ENCODE measurements at regions not wholly inside any gene's neighbourhood (a gene's known extent, or its start where the extent isn't known, plus 50 kb on each side); places are given as distances from the start of the nearest gene placed in this dataset.
"Not testable (repeated sequence)": the region's sequence is repeated elsewhere in the genome, so short reads cannot be mapped to it uniquely, and the experiment has no call there.

DNA sequence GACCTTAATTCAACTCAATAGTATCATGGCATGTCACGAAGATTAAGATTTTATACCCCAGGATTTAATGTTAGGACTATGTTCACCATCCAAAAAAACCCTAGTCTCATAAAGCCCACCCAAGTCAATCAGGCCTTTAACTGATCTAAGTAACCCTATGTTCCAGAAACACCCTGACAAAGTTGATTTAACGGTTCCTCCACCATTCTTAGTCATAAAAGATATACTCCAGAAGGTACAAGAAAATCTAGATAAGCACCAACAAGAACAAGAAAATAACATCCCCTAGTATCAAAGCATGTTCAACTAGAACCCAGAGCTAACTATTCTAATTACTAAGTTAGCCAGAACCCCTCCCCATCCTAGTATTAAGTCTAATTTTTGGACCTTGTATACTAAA is 120.7 kb upstream of the DEFB108B start:
- H3K9me3 Mint-ChIP-seq (ENCODE audit: low read depth, unreplicated experiment); H3K4me3 Mint-ChIP-seq (ENCODE audit: low read depth, unreplicated experiment); H3K36me3 Mint-ChIP-seq (ENCODE audit: insufficient read depth, unreplicated experiment); BruUV-seq (replicated peaks); intact Hi-C loops (cut with micrococcal nuclease; ENCODE audit: unreplicated experiment); DNase-seq; CTCF ChIA-PET; H3K4me1 Mint-ChIP-seq (ENCODE audit: low read depth, unreplicated experiment); H3K27ac Mint-ChIP-seq (ENCODE audit: unreplicated experiment): not testable (repeated sequence)
- H3K27me3 Mint-ChIP-seq (ENCODE audit: unreplicated experiment), result peaks cover 31% of the 10 kb centered on the region

GRCh38 chr11:71712846-71713245 is 120.2 kb upstream of the DEFB108B start:
- H3K9me3 Mint-ChIP-seq (ENCODE audit: low read depth, unreplicated experiment); H3K27ac Mint-ChIP-seq (ENCODE audit: unreplicated experiment); DNase-seq; H3K36me3 Mint-ChIP-seq (ENCODE audit: insufficient read depth, unreplicated experiment); H3K4me3 Mint-ChIP-seq (ENCODE audit: low read depth, unreplicated experiment); intact Hi-C loops (cut with micrococcal nuclease; ENCODE audit: unreplicated experiment); BruUV-seq (replicated peaks); H3K4me1 Mint-ChIP-seq (ENCODE audit: low read depth, unreplicated experiment); CTCF ChIA-PET: not testable (repeated sequence)
- peaks cover 26% of the 10 kb centered on the region for H3K27me3 Mint-ChIP-seq (ENCODE audit: unreplicated experiment)

- DNase-seq; intact Hi-C loops (cut with micrococcal nuclease; ENCODE audit: unreplicated experiment); H3K9me3 Mint-ChIP-seq (ENCODE audit: low read depth, unreplicated experiment); CTCF ChIA-PET; H3K36me3 Mint-ChIP-seq (ENCODE audit: insufficient read depth, unreplicated experiment); BruUV-seq (replicated peaks); H3K4me1 Mint-ChIP-seq (ENCODE audit: low read depth, unreplicated experiment); H3K4me3 Mint-ChIP-seq (ENCODE audit: low read depth, unreplicated experiment); H3K27ac Mint-ChIP-seq (ENCODE audit: unreplicated experiment): not testable (repeated sequence)
- H3K27me3 Mint-ChIP-seq (ENCODE audit: unreplicated experiment), result peaks cover 14% of the 10 kb centered on the region
Measured at GRCh38 chr11:71714510-71714909, 118.5 kb upstream of the DEFB108B start.

GRCh38 chr11:71721840-71722239 is 111.2 kb upstream of the DEFB108B start:
- H3K4me1 Mint-ChIP-seq (ENCODE audit: low read depth, unreplicated experiment); BruUV-seq (replicated peaks); CTCF ChIA-PET: not testable (repeated sequence)

DNA sequence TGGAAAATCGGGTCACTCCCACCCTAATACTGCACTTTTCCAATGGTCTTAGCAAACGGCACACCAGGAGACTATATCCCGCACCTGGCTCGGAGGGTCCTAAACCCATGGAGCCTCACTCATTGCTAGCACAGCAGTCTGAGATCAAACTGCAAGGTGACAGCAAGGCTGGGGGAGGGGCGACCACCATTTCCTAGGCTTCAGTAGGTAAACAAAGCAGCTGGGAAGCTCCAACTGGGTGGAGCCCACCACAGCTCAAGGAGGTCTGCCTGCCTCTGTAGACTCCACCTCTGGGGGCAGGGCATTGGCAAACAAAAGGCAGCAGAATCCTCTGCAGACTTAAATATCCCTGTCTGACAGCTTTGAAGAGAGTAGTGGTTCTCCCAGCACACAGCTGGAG is 109.0 kb upstream of the DEFB108B start:
- intact Hi-C loops (cut with micrococcal nuclease; ENCODE audit: unreplicated experiment); H3K9me3 Mint-ChIP-seq (ENCODE audit: low read depth, unreplicated experiment); H3K4me1 Mint-ChIP-seq (ENCODE audit: low read depth, unreplicated experiment); BruUV-seq (replicated peaks); CTCF ChIA-PET; H3K4me3 Mint-ChIP-seq (ENCODE audit: low read depth, unreplicated experiment); H3K36me3 Mint-ChIP-seq (ENCODE audit: insufficient read depth, unreplicated experiment); H3K27ac Mint-ChIP-seq (ENCODE audit: unreplicated experiment); DNase-seq: not testable (repeated sequence)
- H3K27me3 Mint-ChIP-seq (ENCODE audit: unreplicated experiment), result peaks cover 74% of the 10 kb centered on the region

More at GRCh38 chr11:71721840-71722239, 111.2 kb upstream of the DEFB108B start:
- H3K9me3 Mint-ChIP-seq (ENCODE audit: low read depth, unreplicated experiment); H3K27ac Mint-ChIP-seq (ENCODE audit: unreplicated experiment); DNase-seq; intact Hi-C loops (cut with micrococcal nuclease; ENCODE audit: unreplicated experiment); H3K4me3 Mint-ChIP-seq (ENCODE audit: low read depth, unreplicated experiment); H3K36me3 Mint-ChIP-seq (ENCODE audit: insufficient read depth, unreplicated experiment): not testable (repeated sequence)
- peaks cover 53% of the 10 kb centered on the region for H3K27me3 Mint-ChIP-seq (ENCODE audit: unreplicated experiment)

- H3K27ac Mint-ChIP-seq (ENCODE audit: unreplicated experiment); intact Hi-C loops (cut with micrococcal nuclease; ENCODE audit: unreplicated experiment); H3K9me3 Mint-ChIP-seq (ENCODE audit: low read depth, unreplicated experiment); DNase-seq; H3K4me3 Mint-ChIP-seq (ENCODE audit: low read depth, unreplicated experiment); CTCF ChIA-PET; H3K36me3 Mint-ChIP-seq (ENCODE audit: insufficient read depth, unreplicated experiment); BruUV-seq (replicated peaks); H3K4me1 Mint-ChIP-seq (ENCODE audit: low read depth, unreplicated experiment): not testable (repeated sequence)
- peaks cover 45% of the 10 kb centered on the region for H3K27me3 Mint-ChIP-seq (ENCODE audit: unreplicated experiment)
Measured at GRCh38 chr11:71730748-71731147, 102.3 kb upstream of the DEFB108B start.

DNA sequence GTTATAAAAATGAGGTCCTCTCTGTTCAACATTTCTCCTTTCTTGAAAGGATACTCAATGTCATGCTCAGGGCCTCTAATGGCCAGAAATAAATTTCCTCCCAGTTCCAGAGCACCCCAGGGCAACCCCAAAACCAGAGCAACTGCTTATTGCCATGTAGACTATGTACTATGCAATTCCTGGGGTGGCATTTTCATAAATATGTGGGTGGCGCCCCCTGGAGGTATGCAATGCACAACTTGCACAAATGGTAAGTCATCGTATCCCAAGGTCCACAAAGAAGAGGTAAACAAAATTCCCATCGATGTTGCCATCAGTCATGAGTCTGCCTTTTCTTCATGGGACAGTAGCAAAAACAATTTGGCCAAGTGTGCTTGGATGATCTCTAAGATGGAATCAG is 98.6 kb upstream of the DEFB108B start:
- CTCF ChIA-PET; BruUV-seq (replicated peaks); intact Hi-C loops (cut with micrococcal nuclease; ENCODE audit: unreplicated experiment); H3K4me1 Mint-ChIP-seq (ENCODE audit: low read depth, unreplicated experiment); H3K27ac Mint-ChIP-seq (ENCODE audit: unreplicated experiment); H3K36me3 Mint-ChIP-seq (ENCODE audit: insufficient read depth, unreplicated experiment); H3K9me3 Mint-ChIP-seq (ENCODE audit: low read depth, unreplicated experiment); H3K4me3 Mint-ChIP-seq (ENCODE audit: low read depth, unreplicated experiment): not testable (repeated sequence)
- peak; percentile 34 for DNase-seq
- TF ChIP-seq, protein P1, sequence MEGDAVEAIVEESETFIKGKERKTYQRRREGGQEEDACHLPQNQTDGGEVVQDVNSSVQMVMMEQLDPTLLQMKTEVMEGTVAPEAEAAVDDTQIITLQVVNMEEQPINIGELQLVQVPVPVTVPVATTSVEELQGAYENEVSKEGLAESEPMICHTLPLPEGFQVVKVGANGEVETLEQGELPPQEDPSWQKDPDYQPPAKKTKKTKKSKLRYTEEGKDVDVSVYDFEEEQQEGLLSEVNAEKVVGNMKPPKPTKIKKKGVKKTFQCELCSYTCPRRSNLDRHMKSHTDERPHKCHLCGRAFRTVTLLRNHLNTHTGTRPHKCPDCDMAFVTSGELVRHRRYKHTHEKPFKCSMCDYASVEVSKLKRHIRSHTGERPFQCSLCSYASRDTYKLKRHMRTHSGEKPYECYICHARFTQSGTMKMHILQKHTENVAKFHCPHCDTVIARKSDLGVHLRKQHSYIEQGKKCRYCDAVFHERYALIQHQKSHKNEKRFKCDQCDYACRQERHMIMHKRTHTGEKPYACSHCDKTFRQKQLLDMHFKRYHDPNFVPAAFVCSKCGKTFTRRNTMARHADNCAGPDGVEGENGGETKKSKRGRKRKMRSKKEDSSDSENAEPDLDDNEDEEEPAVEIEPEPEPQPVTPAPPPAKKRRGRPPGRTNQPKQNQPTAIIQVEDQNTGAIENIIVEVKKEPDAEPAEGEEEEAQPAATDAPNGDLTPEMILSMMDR (IDR thresholded peaks at IDR 0.05; ENCODE audit: unreplicated experiment), result peak; percentile 23
- H3K27me3 Mint-ChIP-seq (ENCODE audit: unreplicated experiment), result peaks cover 39% of the 10 kb centered on the region

GRCh38 chr11:71738317-71738716 is 94.7 kb upstream of the DEFB108B start:
- H3K4me1 Mint-ChIP-seq (ENCODE audit: low read depth, unreplicated experiment); BruUV-seq (replicated peaks): not testable (repeated sequence)

GRCh38 chr11:71743385-71743784 is 89.6 kb upstream of the DEFB108B start:
- H3K27me3 Mint-ChIP-seq (ENCODE audit: unreplicated experiment), result peaks cover 60% of the 10 kb centered on the region

More at GRCh38 chr11:71738317-71738716, 94.7 kb upstream of the DEFB108B start:
- H3K4me3 Mint-ChIP-seq (ENCODE audit: low read depth, unreplicated experiment); CTCF ChIA-PET; H3K36me3 Mint-ChIP-seq (ENCODE audit: insufficient read depth, unreplicated experiment); DNase-seq; H3K9me3 Mint-ChIP-seq (ENCODE audit: low read depth, unreplicated experiment); H3K27ac Mint-ChIP-seq (ENCODE audit: unreplicated experiment); intact Hi-C loops (cut with micrococcal nuclease; ENCODE audit: unreplicated experiment): not testable (repeated sequence)
- peaks cover 78% of the 10 kb centered on the region for H3K27me3 Mint-ChIP-seq (ENCODE audit: unreplicated experiment)

GRCh38 chr11:71745656-71746055 is 87.3 kb upstream of the DEFB108B start:
- peaks cover 13% of the 10 kb centered on the region for H3K4me1 Mint-ChIP-seq (ENCODE audit: low read depth, unreplicated experiment)
- H3K27ac Mint-ChIP-seq (ENCODE audit: unreplicated experiment); BruUV-seq (replicated peaks); H3K9me3 Mint-ChIP-seq (ENCODE audit: low read depth, unreplicated experiment); H3K36me3 Mint-ChIP-seq (ENCODE audit: insufficient read depth, unreplicated experiment); intact Hi-C loops (cut with micrococcal nuclease; ENCODE audit: unreplicated experiment); CTCF ChIA-PET: not testable (repeated sequence)
- H3K27me3 Mint-ChIP-seq (ENCODE audit: unreplicated experiment), result peaks cover 55% of the 10 kb centered on the region
- DNase-seq, result peak; percentile 36
- peak overlapping the region; percentile 53 for H3K4me3 Mint-ChIP-seq (ENCODE audit: low read depth, unreplicated experiment)

More at GRCh38 chr11:71743385-71743784, 89.6 kb upstream of the DEFB108B start:
- BruUV-seq (replicated peaks); H3K36me3 Mint-ChIP-seq (ENCODE audit: insufficient read depth, unreplicated experiment); CTCF ChIA-PET; H3K27ac Mint-ChIP-seq (ENCODE audit: unreplicated experiment); intact Hi-C loops (cut with micrococcal nuclease; ENCODE audit: unreplicated experiment); DNase-seq; H3K4me1 Mint-ChIP-seq (ENCODE audit: low read depth, unreplicated experiment); H3K9me3 Mint-ChIP-seq (ENCODE audit: low read depth, unreplicated experiment); H3K4me3 Mint-ChIP-seq (ENCODE audit: low read depth, unreplicated experiment): not testable (repeated sequence)
